GM06990 (cell line): ENCODE measurements at regions not wholly inside any gene's neighbourhood (a gene's known extent, or its start where the extent isn't known, plus 50 kb on each side); places are given as distances from the start of the nearest gene placed in this dataset.

Experiments used
- DNase-seq: peaks from one replicate; pipeline ENCODE4 v3.0.0-alpha.2; 2011; ENCODE audit not compliant: insufficient read length; ENCODE audit errors: extremely low read depth
- H3K27me3 ChIP-seq: replicated peaks from 2 replicates; pipeline ENCODE4 v1.6.0; 2011; ENCODE audit warnings: low read length; ENCODE audit not compliant: control insufficient read depth, insufficient read depth
- H3K36me3 ChIP-seq: 2 replicates; pipeline ENCODE4 v1.5.1; 2011; ENCODE audit warnings: low read length; ENCODE audit not compliant: control insufficient read depth, insufficient read depth
- H3K4me3 ChIP-seq: replicated peaks from 2 replicates; pipeline ENCODE4 v1.5.1; 2011; ENCODE audit warnings: low read depth, mild to moderate bottlenecking, control low read depth, low read length
- CTCF ChIP-seq: IDR thresholded peaks from 2 replicates; pipeline ENCODE4 v1.5.1; 2011; ENCODE audit warnings: low read length, control low read depth, mild to moderate bottlenecking, inconsistent platforms; ENCODE audit not compliant: insufficient read depth, poor library complexity, severe bottlenecking

GRCh38 chr4:156539376-156539775, 432.2 kb downstream of the PDGFC start:
- no peak overlapping the region for H3K4me3 ChIP-seq
- no peaks in the 10 kb centered on the region for H3K27me3 ChIP-seq
- no peaks in the 10 kb centered on the region for H3K36me3 ChIP-seq
- TF ChIP-seq CTCF = no peak
- DNase-seq = no peak

- Histone ChIP-seq H3K4me3 (no peak overlapping the region), H3K27me3 (no peaks in the 10 kb centered on the region), H3K36me3 (no peaks in the 10 kb centered on the region)
- no peak for TF ChIP-seq CTCF
- DNase-seq = no peak
Observed at GRCh38 chr4:156538651-156539257, 432.8 kb downstream of the PDGFC start.

GRCh38 chr4:156538210-156538609, 433.4 kb downstream of the PDGFC start:
- DNase-seq = no peak
- Histone ChIP-seq H3K36me3 (no peaks in the 10 kb centered on the region), H3K27me3 (no peaks in the 10 kb centered on the region), H3K4me3 (no peak overlapping the region)
- TF ChIP-seq CTCF = no peak

GRCh38 chr4:156537286-156537685, 434.3 kb downstream of the PDGFC start:
- Histone ChIP-seq H3K27me3 (no peaks in the 10 kb centered on the region), H3K36me3 (no peaks in the 10 kb centered on the region), H3K4me3 (no peak overlapping the region)
- no peak for TF ChIP-seq CTCF
- no peak for DNase-seq

- Histone ChIP-seq H3K27me3 (no peaks in the 10 kb centered on the region), H3K4me3 (no peak overlapping the region), H3K36me3 (no peaks in the 10 kb centered on the region)
- DNase-seq = no peak
- TF ChIP-seq CTCF = no peak
Observed at GRCh38 chr4:156536661-156537060, 434.9 kb downstream of the PDGFC start.

- no peak overlapping the region for H3K4me3 ChIP-seq
- H3K36me3 ChIP-seq = no peaks in the 10 kb centered on the region
- no peaks in the 10 kb centered on the region for H3K27me3 ChIP-seq
- no peak for TF ChIP-seq CTCF
- no peak for DNase-seq
Observed at GRCh38 chr4:156534205-156534604, 437.4 kb downstream of the PDGFC start.
